ENCODE measurements at regions not wholly inside any gene's neighbourhood (a gene's known extent, or its start where the extent isn't known, plus 50 kb on each side); places are given as distances from the start of the nearest gene placed in this dataset.

GRCh38 chr9:14978022-14979000, 68.1 kb upstream of the FREM1 start:
- Histone ChIP-seq H3K79me1 (ENCODE audit: low read length) (no peaks in the 10 kb centered on the region), H2BK15ac (replicated peaks; ENCODE audit: low read depth) (no peak overlapping the region), H4K5ac (ENCODE audit: low read length) (no peak overlapping the region), H3K79me2 (ENCODE audit: control insufficient read depth, insufficient read depth, low read length) (no peaks in the 10 kb centered on the region), H2BK120ac (ENCODE audit: low read depth, low read length) (no peak overlapping the region), H3K4me3 (ENCODE audit: low read length) (no peak overlapping the region), H3K27me3 (ENCODE audit: insufficient read depth, low read length, poor library complexity) (no peaks in the 10 kb centered on the region), H3K18ac (ENCODE audit: low read length) (no peak overlapping the region), H2BK5ac (ENCODE audit: low read length) (no peak overlapping the region), H3K9ac (ENCODE audit: low read length) (no peak overlapping the region), H3K4ac (ENCODE audit: low read depth, low read length) (no peak overlapping the region), H4K8ac (ENCODE audit: low read depth, low read length) (no peak overlapping the region), H3K36me3 (ENCODE audit: control insufficient read depth, insufficient read depth, low read length) (no peaks in the 10 kb centered on the region), H3K56ac (ENCODE audit: low read length) (peak overlapping the region; percentile 7), H3K4me2 (ENCODE audit: low read length) (no peak overlapping the region), H3K23ac (ENCODE audit: low read length) (no peak overlapping the region), H3K4me1 (ENCODE audit: control insufficient read depth, low read depth, low read length) (no peaks in the 10 kb centered on the region), H3K27ac (ENCODE audit: low read depth, low read length) (no peak overlapping the region), H2AK5ac (ENCODE audit: low read length) (no peak overlapping the region)
- DNase-seq, result no peak
- no CpG with 5 or more reads among the region's 49 CpGs for WGBS (ENCODE audit: extremely low coverage, insufficient coverage, low lambda C conversion rate)

GRCh38 chr9:14967450-14968321, 57.5 kb upstream of the FREM1 start:
- WGBS (ENCODE audit: extremely low coverage, insufficient coverage, low lambda C conversion rate), result no CpG with 5 or more reads among the region's 8 CpGs
- H3K56ac ChIP-seq (ENCODE audit: low read length), result no peak overlapping the region
- DNase-seq, result no peak

GRCh38 chr9:14962193-14962882, 52.1 kb upstream of the FREM1 start:
- no peak overlapping the region for H3K4me3 ChIP-seq (ENCODE audit: low read length)
- H4K8ac ChIP-seq (ENCODE audit: low read depth, low read length), result no peak overlapping the region
- H3K27ac ChIP-seq (ENCODE audit: low read depth, low read length), result no peak overlapping the region
- no peak overlapping the region for H4K5ac ChIP-seq (ENCODE audit: low read length)
- H3K56ac ChIP-seq (ENCODE audit: low read length), result no peak overlapping the region
- H3K79me2 ChIP-seq (ENCODE audit: control insufficient read depth, insufficient read depth, low read length), result no peaks in the 10 kb centered on the region
- no peak overlapping the region for H2AK5ac ChIP-seq (ENCODE audit: low read length)
- no peak overlapping the region for H3K4ac ChIP-seq (ENCODE audit: low read depth, low read length)
- no peak overlapping the region for H3K4me2 ChIP-seq (ENCODE audit: low read length)
- no peaks in the 10 kb centered on the region for H3K27me3 ChIP-seq (ENCODE audit: insufficient read depth, low read length, poor library complexity)
- H3K4me1 ChIP-seq (ENCODE audit: control insufficient read depth, low read depth, low read length), result no peaks in the 10 kb centered on the region
- no peak for DNase-seq
- H3K9ac ChIP-seq (ENCODE audit: low read length), result no peak overlapping the region
- no peak overlapping the region for H2BK5ac ChIP-seq (ENCODE audit: low read length)
- H3K23ac ChIP-seq (ENCODE audit: low read length), result no peak overlapping the region
- no peak overlapping the region for H2BK15ac ChIP-seq (replicated peaks; ENCODE audit: low read depth)
- no peak overlapping the region for H3K18ac ChIP-seq (ENCODE audit: low read length)
- WGBS (ENCODE audit: extremely low coverage, insufficient coverage, low lambda C conversion rate), result no CpG with 5 or more reads among the region's 4 CpGs
- H2BK120ac ChIP-seq (ENCODE audit: low read depth, low read length), result no peak overlapping the region
- H3K36me3 ChIP-seq (ENCODE audit: control insufficient read depth, insufficient read depth, low read length), result no peaks in the 10 kb centered on the region
- H3K79me1 ChIP-seq (ENCODE audit: low read length), result no peaks in the 10 kb centered on the region

More at GRCh38 chr9:14967450-14968321, 57.5 kb upstream of the FREM1 start:
- Histone ChIP-seq H3K4me1 (ENCODE audit: control insufficient read depth, low read depth, low read length) (no peaks in the 10 kb centered on the region), H3K27me3 (ENCODE audit: insufficient read depth, low read length, poor library complexity) (no peaks in the 10 kb centered on the region), H4K8ac (ENCODE audit: low read depth, low read length) (no peak overlapping the region), H4K5ac (ENCODE audit: low read length) (no peak overlapping the region), H2BK5ac (ENCODE audit: low read length) (no peak overlapping the region), H3K23ac (ENCODE audit: low read length) (no peak overlapping the region), H3K4me2 (ENCODE audit: low read length) (no peak overlapping the region), H3K4me3 (ENCODE audit: low read length) (no peak overlapping the region), H2BK15ac (replicated peaks; ENCODE audit: low read depth) (no peak overlapping the region), H3K36me3 (ENCODE audit: control insufficient read depth, insufficient read depth, low read length) (no peaks in the 10 kb centered on the region), H3K79me1 (ENCODE audit: low read length) (no peaks in the 10 kb centered on the region), H2AK5ac (ENCODE audit: low read length) (no peak overlapping the region), H3K9ac (ENCODE audit: low read length) (no peak overlapping the region), H3K79me2 (ENCODE audit: control insufficient read depth, insufficient read depth, low read length) (no peaks in the 10 kb centered on the region), H3K18ac (ENCODE audit: low read length) (no peak overlapping the region), H3K27ac (ENCODE audit: low read depth, low read length) (no peak overlapping the region), H3K4ac (ENCODE audit: low read depth, low read length) (no peak overlapping the region), H2BK120ac (ENCODE audit: low read depth, low read length) (no peak overlapping the region)

- no peak overlapping the region for H2BK5ac ChIP-seq (ENCODE audit: low read length)
- H3K27ac ChIP-seq (ENCODE audit: low read depth, low read length), result no peak overlapping the region
- WGBS (ENCODE audit: extremely low coverage, insufficient coverage, low lambda C conversion rate), result no CpG with 5 or more reads among the region's 6 CpGs
Observed at GRCh38 chr9:14961372-14962068, 51.3 kb upstream of the FREM1 start.

GRCh38 chr9:14960881-14961280, 50.7 kb upstream of the FREM1 start:
- Histone ChIP-seq H3K9ac (ENCODE audit: low read length) (no peak overlapping the region), H3K56ac (ENCODE audit: low read length) (no peak overlapping the region), H3K4ac (ENCODE audit: low read depth, low read length) (no peak overlapping the region), H3K4me2 (ENCODE audit: low read length) (no peak overlapping the region), H3K27ac (ENCODE audit: low read depth, low read length) (no peak overlapping the region), H3K36me3 (ENCODE audit: control insufficient read depth, insufficient read depth, low read length) (no peaks in the 10 kb centered on the region), H3K27me3 (ENCODE audit: insufficient read depth, low read length, poor library complexity) (no peaks in the 10 kb centered on the region), H3K18ac (ENCODE audit: low read length) (no peak overlapping the region), H2BK120ac (ENCODE audit: low read depth, low read length) (no peak overlapping the region), H3K4me1 (ENCODE audit: control insufficient read depth, low read depth, low read length) (no peaks in the 10 kb centered on the region), H2BK5ac (ENCODE audit: low read length) (no peak overlapping the region), H3K79me1 (ENCODE audit: low read length) (no peaks in the 10 kb centered on the region), H2BK15ac (replicated peaks; ENCODE audit: low read depth) (no peak overlapping the region), H3K79me2 (ENCODE audit: control insufficient read depth, insufficient read depth, low read length) (no peaks in the 10 kb centered on the region), H4K8ac (ENCODE audit: low read depth, low read length) (no peak overlapping the region), H3K23ac (ENCODE audit: low read length) (no peak overlapping the region), H2AK5ac (ENCODE audit: low read length) (no peak overlapping the region), H4K5ac (ENCODE audit: low read length) (no peak overlapping the region), H3K4me3 (ENCODE audit: low read length) (no peak overlapping the region)
- DNase-seq, result no peak
- WGBS (ENCODE audit: extremely low coverage, insufficient coverage, low lambda C conversion rate), result no CpG with 5 or more reads among the region's 4 CpGs

More at GRCh38 chr9:14961372-14962068, 51.3 kb upstream of the FREM1 start:
- H3K27me3 ChIP-seq (ENCODE audit: insufficient read depth, low read length, poor library complexity), result no peaks in the 10 kb centered on the region
- no peaks in the 10 kb centered on the region for H3K4me1 ChIP-seq (ENCODE audit: control insufficient read depth, low read depth, low read length)
- H4K8ac ChIP-seq (ENCODE audit: low read depth, low read length), result no peak overlapping the region
- no peak overlapping the region for H3K4me3 ChIP-seq (ENCODE audit: low read length)
- H3K79me1 ChIP-seq (ENCODE audit: low read length), result no peaks in the 10 kb centered on the region
- no peak overlapping the region for H3K9ac ChIP-seq (ENCODE audit: low read length)
- H2AK5ac ChIP-seq (ENCODE audit: low read length), result no peak overlapping the region
- no peak overlapping the region for H3K18ac ChIP-seq (ENCODE audit: low read length)
- no peak overlapping the region for H4K5ac ChIP-seq (ENCODE audit: low read length)
- no peak overlapping the region for H2BK120ac ChIP-seq (ENCODE audit: low read depth, low read length)
- no peak overlapping the region for H3K56ac ChIP-seq (ENCODE audit: low read length)
- H2BK15ac ChIP-seq (replicated peaks; ENCODE audit: low read depth), result no peak overlapping the region
- DNase-seq, result peak; percentile 73
- H3K23ac ChIP-seq (ENCODE audit: low read length), result no peak overlapping the region
- no peak overlapping the region for H3K4ac ChIP-seq (ENCODE audit: low read depth, low read length)
- H3K79me2 ChIP-seq (ENCODE audit: control insufficient read depth, insufficient read depth, low read length), result no peaks in the 10 kb centered on the region
- no peak overlapping the region for H3K4me2 ChIP-seq (ENCODE audit: low read length)
- H3K36me3 ChIP-seq (ENCODE audit: control insufficient read depth, insufficient read depth, low read length), result no peaks in the 10 kb centered on the region

Data from mesendoderm (in vitro differentiated cells).